IMR-90 (cell line): ENCODE measurements at regions not wholly inside any gene's neighbourhood (a gene's known extent, or its start where the extent isn't known, plus 50 kb on each side); places are given as distances from the start of the nearest gene placed in this dataset.

Source experiments
- ATAC-seq: fragments of 200-7000 bp; cut with Tn5 transposase; 2 replicates; pipeline ENCODE4 v1.9.1; 2020; ENCODE audit warnings: low read depth, mild to moderate bottlenecking, moderate library complexity
- BruUV-seq: library from RNA; stranded (reverse); fragments of 400-500 nt; replicated peaks from 2 replicates; lab custom pipeline; 2021; lab: Mats Ljungman, UMichigan
- CTCF ChIA-PET: fragments of 300-600 bp; formaldehyde crosslinking; extraction: SDS; loops from one replicate; lab custom pipeline; 2021; ENCODE audit warnings: antibody characterized with exemption; lab: Yijun Ruan, JAX
- POLR2A ChIA-PET: fragments of 300-600 bp; sonication (Branson Sonifier 250); formaldehyde crosslinking; loops from one replicate; lab custom pipeline; 2022; ENCODE audit warnings: antibody characterized with exemption; ENCODE audit not compliant: unreplicated experiment; lab: Charles Lee
- DNase-seq: peaks from one replicate; pipeline ENCODE4 v3.0.0; 2013
- H2AFZ ChIP-seq: replicated peaks from 2 replicates; pipeline ENCODE3; 2013; ENCODE audit warnings: low read length, mild to moderate bottlenecking; ENCODE audit not compliant: poor library complexity
- H2AK5ac ChIP-seq: 2 replicates; pipeline ENCODE4 v1.6.1; 2013; ENCODE audit warnings: low read depth, low read length, inconsistent platforms
- H2AK9ac ChIP-seq: replicated peaks from 2 replicates; pipeline ENCODE3; 2013; ENCODE audit warnings: mild to moderate bottlenecking, low read depth, low read length, moderate library complexity; ENCODE audit not compliant: poor library complexity
- H2BK120ac ChIP-seq: 2 replicates; pipeline ENCODE4 v1.6.1; 2013; ENCODE audit warnings: low read depth, low read length, inconsistent platforms
- H2BK15ac ChIP-seq: 3 replicates; pipeline ENCODE4 v1.6.1; 2013; ENCODE audit warnings: low read depth, low read length, inconsistent platforms
- H2BK20ac ChIP-seq: 2 replicates; pipeline ENCODE4 v1.6.1; 2013; ENCODE audit warnings: low read depth, mild to moderate bottlenecking, inconsistent platforms, low read length, moderate library complexity
- H2BK5ac ChIP-seq: 2 replicates; pipeline ENCODE4 v1.6.1; 2013; ENCODE audit warnings: mild to moderate bottlenecking, low read depth, low read length, inconsistent platforms; ENCODE audit not compliant: poor library complexity, severe bottlenecking
- H3K14ac ChIP-seq: replicated peaks from 2 replicates; pipeline ENCODE4 v1.6.1; 2013; ENCODE audit warnings: low read depth, low read length, inconsistent platforms
- H3K18ac ChIP-seq: 2 replicates; pipeline ENCODE4 v1.6.1; 2013; ENCODE audit warnings: low read depth, low read length, control low read depth
- H3K23ac ChIP-seq: 2 replicates; pipeline ENCODE4 v1.6.1; 2013; ENCODE audit warnings: low read depth, low read length, inconsistent platforms
- H3K27ac ChIP-seq: 2 replicates; pipeline ENCODE4 v1.5.1; 2013; ENCODE audit warnings: mild to moderate bottlenecking, control low read depth, low read length; ENCODE audit not compliant: insufficient read depth
- H3K27me3 ChIP-seq: 2 replicates; pipeline ENCODE4 v1.6.1; 2013; ENCODE audit warnings: low read length; ENCODE audit not compliant: control insufficient read depth, insufficient read depth
- H3K36me3 ChIP-seq: 2 replicates; pipeline ENCODE4 v1.6.1; 2013; ENCODE audit warnings: low read length, mixed read lengths; ENCODE audit not compliant: control insufficient read depth, insufficient read depth
- H3K4ac ChIP-seq: 2 replicates; pipeline ENCODE4 v1.6.1; 2013; ENCODE audit warnings: low read depth, low read length, inconsistent platforms
- H3K4me1 ChIP-seq: 2 replicates; pipeline ENCODE4 v1.6.1; 2013; ENCODE audit warnings: low read length, mixed read lengths; ENCODE audit not compliant: control insufficient read depth, insufficient read depth
- H3K4me2 ChIP-seq: 2 replicates; pipeline ENCODE4 v1.6.1; 2013; ENCODE audit warnings: low read depth, mild to moderate bottlenecking, control low read depth, low read length, moderate library complexity
- H3K4me3 ChIP-seq: 2 replicates; pipeline ENCODE4 v1.5.1; 2013; ENCODE audit warnings: low read depth, mild to moderate bottlenecking, control low read depth, low read length, moderate library complexity; ENCODE audit not compliant: insufficient read depth
- H3K56ac ChIP-seq: 2 replicates; pipeline ENCODE4 v1.6.1; 2013; ENCODE audit warnings: low read length, inconsistent platforms; ENCODE audit not compliant: insufficient read depth; ENCODE audit errors: extremely low read depth
- H3K79me1 ChIP-seq, 2 experiments: 2 replicates each; pipeline ENCODE4 v1.6.1; 2013; ENCODE audit warnings: low read length in 2 of 2, inconsistent platforms in 1 of 2, low read depth in 1 of 2
- H3K9ac ChIP-seq: 2 replicates; pipeline ENCODE4 v1.6.1; 2013; ENCODE audit warnings: low read depth, low read length, control low read depth
- H3K9me1 ChIP-seq: 2 replicates; pipeline ENCODE4 v1.6.1; 2013; ENCODE audit warnings: low read length, inconsistent platforms; ENCODE audit not compliant: insufficient read depth
- H3K9me3 ChIP-seq: 2 replicates; pipeline ENCODE4 v1.6.1; 2013; ENCODE audit warnings: low read length; ENCODE audit not compliant: control insufficient read depth, insufficient read depth
- H4K20me1 ChIP-seq: 2 replicates; pipeline ENCODE4 v1.6.1; 2013; ENCODE audit warnings: low read length, inconsistent platforms; ENCODE audit not compliant: insufficient read depth
- H4K5ac ChIP-seq: 2 replicates; pipeline ENCODE4 v1.6.1; 2013; ENCODE audit warnings: mild to moderate bottlenecking, low read depth, low read length, control low read depth
- H4K8ac ChIP-seq, 2 experiments: 2 replicates each; pipeline ENCODE4 v1.6.1; 2013; ENCODE audit warnings: low read depth in 2 of 2, low read length in 2 of 2, control low read depth in 1 of 2, inconsistent platforms in 1 of 2
- H4K91ac ChIP-seq: 2 replicates; pipeline ENCODE4 v1.6.1; 2013; ENCODE audit warnings: low read depth, low read length, inconsistent platforms; ENCODE audit not compliant: insufficient read depth
- BHLHE40 ChIP-seq: fragments of 150-350 bp; IDR thresholded peaks from 2 replicates; pipeline ENCODE4 v1.6.1; 2016; ENCODE audit warnings: mild to moderate bottlenecking, low read depth, low read length
- CEBPB ChIP-seq: IDR thresholded peaks from 2 replicates; pipeline ENCODE4 v1.6.1; 2012; ENCODE audit warnings: low read depth, low read length, improper control_type of control experiment
- CHD1 ChIP-seq: IDR thresholded peaks from 2 replicates; pipeline ENCODE4 v1.6.1; 2012; ENCODE audit warnings: low read depth, low read length, improper control_type of control experiment
- FOS ChIP-seq: fragments of 150-350 bp; IDR thresholded peaks from 2 replicates; pipeline ENCODE4 v1.6.1; 2016; ENCODE audit warnings: low read depth, low read length
- MAFK ChIP-seq: IDR thresholded peaks from 2 replicates; pipeline ENCODE4 v1.6.1; 2012; ENCODE audit warnings: low read depth, low read length, improper control_type of control experiment
- MAZ ChIP-seq: IDR thresholded peaks from 2 replicates; pipeline ENCODE4 v1.6.1; 2012; ENCODE audit warnings: low read depth, mild to moderate bottlenecking, low read length, improper control_type of control experiment, moderate library complexity, borderline replicate concordance
- MXI1 ChIP-seq: IDR thresholded peaks from 2 replicates; pipeline ENCODE4 v1.6.1; 2012; ENCODE audit warnings: low read depth, mild to moderate bottlenecking, low read length, moderate library complexity, borderline replicate concordance
- NFE2L2 ChIP-seq: fragments of 150-350 bp; IDR thresholded peaks from 2 replicates; pipeline ENCODE4 v1.6.1; 2016; ENCODE audit warnings: low read depth, mild to moderate bottlenecking, low read length
- POLR2A ChIP-seq: IDR thresholded peaks from 2 replicates; pipeline ENCODE4 v1.6.1; 2012; ENCODE audit warnings: mild to moderate bottlenecking, low read depth, low read length
- RAD21 ChIP-seq: IDR thresholded peaks from 2 replicates; pipeline ENCODE4 v1.6.1; 2012; ENCODE audit warnings: low read length, improper control_type of control experiment
- RCOR1 ChIP-seq: IDR thresholded peaks from 2 replicates; pipeline ENCODE4 v1.6.1; 2012; ENCODE audit warnings: mild to moderate bottlenecking, low read length, improper control_type of control experiment; ENCODE audit not compliant: insufficient replicate concordance
- RFX5 ChIP-seq: IDR thresholded peaks from 2 replicates; pipeline ENCODE4 v1.8.0; 2012; ENCODE audit warnings: low read depth, mild to moderate bottlenecking, low read length, moderate library complexity
- SMC3 ChIP-seq: fragments of 150-350 bp; IDR thresholded peaks from 2 replicates; pipeline ENCODE4 v1.6.1; 2016; ENCODE audit warnings: low read depth, mild to moderate bottlenecking, antibody characterized with exemption, low read length, moderate library complexity
- WGBS, 2 experiments: methylation state at CpG; one replicate each; pipeline versions ENCODE4 v1.1.5 to v1.1.7; 2013; ENCODE audit warnings: missing lambda C conversion rate in 2 of 2; ENCODE audit not compliant: insufficient read length in 1 of 2; ENCODE audit errors: extremely low coverage in 2 of 2; 5-methylcytosine and 5-hydroxymethylcytosine counted together
- dilution Hi-C: fragments of 300-500 bp; cut with HindIII; formaldehyde crosslinking; loops from one replicate; pipeline ENCODE4 v1.14.3; 2018; ENCODE audit warnings: low sequenced_read_pairs; ENCODE audit not compliant: unreplicated experiment
- in situ Hi-C: fragments of 300-500 bp; cut with MboI; formaldehyde crosslinking; loops from 3 replicates; pipeline ENCODE4 v1.14.3; 2019; ENCODE audit warnings: low sequenced_read_pairs, inconsistent platforms, mixed read lengths
- intact Hi-C: fragments of 100-400 bp; cut with micrococcal nuclease; formaldehyde crosslinking; loops from 2 replicates; pipeline ENCODE4 v1.10.0; 2022
- TF ChIP-seq, protein P1 (sequence below): fragments of 150-350 bp; IDR thresholded peaks from 2 replicates; pipeline ENCODE4 v1.6.1; 2016; ENCODE audit warnings: low read depth, mild to moderate bottlenecking, low read length, moderate library complexity, borderline replicate concordance
- TF ChIP-seq, protein P2 (sequence below): fragments of 150-350 bp; IDR thresholded peaks from 2 replicates; pipeline ENCODE4 v1.6.1; 2017; ENCODE audit warnings: mild to moderate bottlenecking, antibody characterized with exemption, low read length, low read depth
- TF ChIP-seq, protein P3 (sequence below): conservative IDR thresholded peaks from 2 replicates; pipeline ENCODE4 v1.5.1; 2012; ENCODE audit warnings: mild to moderate bottlenecking, low read depth, low read length, improper control_type of control experiment

DNA sequence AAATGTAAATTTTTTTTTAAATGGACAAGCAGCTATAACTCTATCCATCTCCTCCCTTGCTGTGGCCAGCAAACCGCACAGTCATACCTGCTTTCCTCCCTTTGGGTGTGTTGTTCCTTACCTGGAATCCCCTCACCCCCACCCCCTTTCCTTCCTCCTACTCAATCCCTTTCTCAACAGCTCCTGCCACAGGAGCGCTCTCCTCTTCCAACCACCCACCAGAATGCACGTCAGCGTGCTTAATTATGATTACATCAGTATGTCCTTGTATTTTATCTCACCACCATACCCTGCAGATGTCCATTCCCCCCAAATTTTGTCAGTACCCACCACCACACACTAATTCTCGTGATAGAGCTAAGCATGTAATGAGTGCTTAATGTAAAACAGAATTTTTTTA, 60.9 kb upstream of the LMO2 start:
- Histone ChIP-seq H2BK20ac (no peak overlapping the region), H3K4me1 (no peaks in the 10 kb centered on the region), H4K5ac (no peak overlapping the region), H2BK5ac (no peak overlapping the region), H3K27ac (no peak overlapping the region), H4K91ac (no peak overlapping the region), H2AK5ac (no peak overlapping the region), H3K56ac (no peak overlapping the region), H3K9me1 (no peaks in the 10 kb centered on the region), H3K4me3 (no peak overlapping the region), H3K23ac (no peak overlapping the region), H2BK15ac (no peak overlapping the region), H2AFZ (no peak overlapping the region), H3K9me3 (no peaks in the 10 kb centered on the region), H4K8ac (no peak overlapping the region), H2BK120ac (no peak overlapping the region), H3K14ac (no peak overlapping the region), H3K79me1 (no peaks in the 10 kb centered on the region), H3K4me2 (no peak overlapping the region), H3K9ac (no peak overlapping the region), H4K20me1 (no peaks in the 10 kb centered on the region), H2AK9ac (no peak overlapping the region), H3K18ac (no peak overlapping the region), H3K27me3 (peaks cover 32% of the 10 kb centered on the region), H3K36me3 (no peaks in the 10 kb centered on the region), H3K4ac (no peak overlapping the region)
- ATAC-seq (no peak), DNase-seq (no peak)
- intact Hi-C loops = no loop called here
- dilution Hi-C loops = no loop called here
- 80% methylated on average over 3 of the region's 5 CpGs; no CpG with 5 or more reads in 1 of the 2 experiments for WGBS, 2 experiments
- BruUV-seq = no TSS peak
- ChIA-PET POLR2A (no interaction called here), CTCF (no interaction called here)
- TF ChIP-seq SMC3 (no peak), RCOR1 (no peak), CEBPB (no peak), NFE2L2 (no peak), FOS (no peak), MAFK (no peak), BHLHE40 (no peak), POLR2A (no peak), CHD1 (no peak), RAD21 (no peak), RFX5 (no peak), MXI1 (no peak), MAZ (no peak)
- TF ChIP-seq, protein P1, sequence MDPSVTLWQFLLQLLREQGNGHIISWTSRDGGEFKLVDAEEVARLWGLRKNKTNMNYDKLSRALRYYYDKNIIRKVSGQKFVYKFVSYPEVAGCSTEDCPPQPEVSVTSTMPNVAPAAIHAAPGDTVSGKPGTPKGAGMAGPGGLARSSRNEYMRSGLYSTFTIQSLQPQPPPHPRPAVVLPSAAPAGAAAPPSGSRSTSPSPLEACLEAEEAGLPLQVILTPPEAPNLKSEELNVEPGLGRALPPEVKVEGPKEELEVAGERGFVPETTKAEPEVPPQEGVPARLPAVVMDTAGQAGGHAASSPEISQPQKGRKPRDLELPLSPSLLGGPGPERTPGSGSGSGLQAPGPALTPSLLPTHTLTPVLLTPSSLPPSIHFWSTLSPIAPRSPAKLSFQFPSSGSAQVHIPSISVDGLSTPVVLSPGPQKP = no peak
- TF ChIP-seq, protein P2, sequence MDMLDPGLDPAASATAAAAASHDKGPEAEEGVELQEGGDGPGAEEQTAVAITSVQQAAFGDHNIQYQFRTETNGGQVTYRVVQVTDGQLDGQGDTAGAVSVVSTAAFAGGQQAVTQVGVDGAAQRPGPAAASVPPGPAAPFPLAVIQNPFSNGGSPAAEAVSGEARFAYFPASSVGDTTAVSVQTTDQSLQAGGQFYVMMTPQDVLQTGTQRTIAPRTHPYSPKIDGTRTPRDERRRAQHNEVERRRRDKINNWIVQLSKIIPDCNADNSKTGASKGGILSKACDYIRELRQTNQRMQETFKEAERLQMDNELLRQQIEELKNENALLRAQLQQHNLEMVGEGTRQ = no peak
- TF ChIP-seq, protein P3, sequence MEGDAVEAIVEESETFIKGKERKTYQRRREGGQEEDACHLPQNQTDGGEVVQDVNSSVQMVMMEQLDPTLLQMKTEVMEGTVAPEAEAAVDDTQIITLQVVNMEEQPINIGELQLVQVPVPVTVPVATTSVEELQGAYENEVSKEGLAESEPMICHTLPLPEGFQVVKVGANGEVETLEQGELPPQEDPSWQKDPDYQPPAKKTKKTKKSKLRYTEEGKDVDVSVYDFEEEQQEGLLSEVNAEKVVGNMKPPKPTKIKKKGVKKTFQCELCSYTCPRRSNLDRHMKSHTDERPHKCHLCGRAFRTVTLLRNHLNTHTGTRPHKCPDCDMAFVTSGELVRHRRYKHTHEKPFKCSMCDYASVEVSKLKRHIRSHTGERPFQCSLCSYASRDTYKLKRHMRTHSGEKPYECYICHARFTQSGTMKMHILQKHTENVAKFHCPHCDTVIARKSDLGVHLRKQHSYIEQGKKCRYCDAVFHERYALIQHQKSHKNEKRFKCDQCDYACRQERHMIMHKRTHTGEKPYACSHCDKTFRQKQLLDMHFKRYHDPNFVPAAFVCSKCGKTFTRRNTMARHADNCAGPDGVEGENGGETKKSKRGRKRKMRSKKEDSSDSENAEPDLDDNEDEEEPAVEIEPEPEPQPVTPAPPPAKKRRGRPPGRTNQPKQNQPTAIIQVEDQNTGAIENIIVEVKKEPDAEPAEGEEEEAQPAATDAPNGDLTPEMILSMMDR = no peak
- in situ Hi-C loops = no loop called here
